HG02610 (cell line): ENCODE measurements at regions not wholly inside any gene's neighbourhood (a gene's known extent, or its start where the extent isn't known, plus 50 kb on each side); places are given as distances from the start of the nearest gene placed in this dataset.
"Not testable (repeated sequence)": the region's sequence is repeated elsewhere in the genome, so short reads cannot be mapped to it uniquely, and the experiment has no call there.

Experiments
- ATAC-seq: cut with Tn5 transposase; IDR thresholded peaks from one replicate; pipeline ENCODE4 v1.9.1; 2021; ENCODE audit warnings: mild to moderate bottlenecking, moderate library complexity; ENCODE audit not compliant: unreplicated experiment

DNA sequence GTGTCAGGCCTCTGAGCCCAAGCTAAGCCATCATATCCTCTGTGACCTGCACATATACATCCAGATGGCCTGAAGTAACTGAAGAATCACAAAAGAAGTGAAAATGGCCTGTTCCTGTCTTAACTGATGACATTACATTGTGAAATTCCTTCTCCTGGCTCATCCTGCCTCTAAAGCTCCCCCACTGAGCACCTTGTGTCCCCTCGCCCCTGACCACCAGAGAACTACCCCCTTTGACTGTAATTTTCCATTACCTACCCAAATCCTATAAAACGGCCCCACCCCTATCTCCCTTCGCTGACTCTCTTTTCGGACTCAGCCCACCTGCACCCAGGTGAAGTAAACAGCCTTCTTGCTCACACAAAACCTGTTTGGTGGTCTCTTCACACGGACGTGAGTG is 1466.6 kb upstream of the GOT2 start:
- ATAC-seq: not testable (repeated sequence)

DNA sequence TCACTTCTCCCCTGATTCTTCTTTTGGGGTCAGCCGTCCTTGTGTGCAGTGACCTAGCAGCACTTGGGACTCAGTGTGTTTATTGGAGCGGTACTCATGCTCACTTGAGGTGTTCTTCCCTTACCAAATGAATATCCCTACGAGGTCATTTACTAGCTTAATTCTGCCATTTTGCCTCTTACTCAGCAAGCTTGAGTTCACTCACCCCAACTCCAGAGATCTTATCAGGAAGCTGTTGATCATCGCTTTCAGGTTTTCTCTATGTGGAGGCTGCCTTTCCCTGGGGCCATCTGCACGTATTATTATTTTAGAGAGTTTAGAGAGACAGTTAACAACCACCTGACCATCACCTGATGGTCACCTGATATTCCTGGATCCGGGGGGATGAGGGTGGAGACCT is 1466.0 kb upstream of the GOT2 start:
- ATAC-seq: no peak

DNA sequence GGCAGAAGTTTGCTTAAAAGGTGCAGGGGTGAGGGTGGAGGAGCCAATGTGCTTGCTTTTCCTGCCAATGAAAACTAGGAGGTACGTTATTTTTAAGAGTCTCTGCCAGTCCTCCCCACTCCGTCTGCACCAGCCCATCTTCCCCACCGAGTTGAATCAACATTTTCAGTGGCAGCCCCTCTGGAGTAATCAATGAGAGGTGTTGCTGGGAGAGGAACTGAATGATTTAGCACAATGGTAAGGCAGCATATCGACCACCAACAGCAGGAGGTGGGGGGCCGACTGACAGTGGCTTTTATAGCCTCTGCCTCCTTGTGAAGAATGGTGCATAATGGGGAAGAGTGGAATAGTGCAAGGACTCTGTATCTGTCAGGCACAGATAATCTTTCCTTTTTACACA is 1465.0 kb upstream of the GOT2 start:
- ATAC-seq: no peak

DNA sequence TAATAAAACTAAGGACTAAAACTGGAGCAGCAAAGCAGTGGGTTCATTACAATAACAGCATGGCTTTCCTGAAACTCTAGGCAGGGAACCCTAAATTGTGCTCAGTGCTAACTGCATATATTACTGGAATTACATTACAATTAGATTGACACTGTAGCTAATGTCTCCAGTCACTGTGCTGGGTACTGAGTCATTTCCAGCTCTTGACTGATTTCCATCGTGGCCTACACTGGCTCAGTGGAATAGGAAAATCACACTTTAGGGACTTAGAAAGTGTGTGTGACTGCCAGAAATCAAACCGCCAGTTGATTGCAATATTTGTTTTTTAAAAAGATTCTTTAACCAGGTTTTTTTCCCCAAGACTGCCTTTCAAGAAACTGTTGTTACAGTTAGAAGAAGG is 1447.4 kb upstream of the GOT2 start:
- ATAC-seq: no peak

DNA sequence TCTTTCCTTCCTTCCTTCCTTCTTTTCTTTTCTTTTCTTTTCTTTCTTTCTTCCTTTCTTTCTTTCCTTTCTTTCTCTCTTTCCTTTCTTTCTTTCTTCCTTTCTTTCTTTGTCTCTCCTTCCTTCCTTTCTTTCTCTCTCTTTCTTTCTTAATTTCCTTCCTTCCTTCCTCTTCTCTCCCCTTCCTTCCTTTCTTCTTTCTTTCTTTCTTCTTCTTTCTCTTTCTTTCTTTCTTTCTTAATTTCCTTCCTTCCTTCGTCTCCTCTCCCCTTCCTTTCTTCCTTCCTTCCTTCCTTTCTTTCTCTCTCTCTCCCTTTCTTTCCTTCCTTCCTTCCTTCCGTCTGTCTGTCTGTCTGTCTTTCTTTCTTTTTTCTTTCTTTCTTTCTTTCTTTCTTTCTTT is 1446.5 kb upstream of the GOT2 start:
- no peak for ATAC-seq

GRCh38 chr16:60170196-60170595 is 1436.1 kb upstream of the GOT2 start:
- no peak for ATAC-seq

DNA sequence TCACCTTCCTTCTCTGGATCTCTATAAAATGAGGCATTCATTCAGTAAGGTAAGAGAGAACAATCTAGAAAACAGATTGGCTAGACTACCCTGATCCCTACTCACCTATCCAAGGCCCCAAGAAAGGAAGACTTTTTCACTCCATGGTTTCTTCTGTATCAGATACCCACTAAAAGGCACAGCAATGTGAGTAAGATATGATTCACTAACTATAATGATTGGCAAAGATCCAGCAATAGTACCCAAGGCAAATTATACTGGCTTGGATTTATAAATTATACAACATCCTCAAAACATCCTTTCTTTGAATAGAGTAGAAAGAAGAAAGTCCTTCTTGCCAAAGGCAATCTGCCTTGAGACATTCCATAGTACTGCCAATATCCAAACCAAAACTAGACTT is 1432.0 kb upstream of the GOT2 start:
- ATAC-seq: no peak

DNA sequence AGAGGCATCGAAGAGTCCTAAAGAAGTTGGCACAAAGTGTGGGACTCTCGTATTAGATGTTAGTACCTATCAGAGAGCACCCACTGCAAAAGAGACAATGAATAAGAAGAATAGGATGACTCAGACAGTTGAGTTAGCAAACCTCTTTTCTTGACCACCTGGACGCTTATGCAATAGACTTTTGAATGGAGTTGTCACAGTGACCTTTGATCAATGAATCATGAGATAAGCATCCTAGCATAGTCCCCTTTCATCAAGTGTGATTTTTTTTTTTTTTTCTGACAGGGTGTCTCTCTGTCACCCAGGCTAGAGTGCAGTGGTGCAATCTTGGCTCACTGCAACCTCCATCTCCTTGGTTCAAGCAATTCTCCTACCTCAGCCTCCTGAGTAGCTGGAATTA is 1417.9 kb upstream of the GOT2 start:
- ATAC-seq: no peak

GRCh38 chr16:60150907-60151306 is 1416.8 kb upstream of the GOT2 start:
- ATAC-seq: no peak

- no peak for ATAC-seq
Measured at GRCh38 chr16:60143348-60143705, 1409.2 kb upstream of the GOT2 start.

GRCh38 chr16:60142619-60143347 is 1408.7 kb upstream of the GOT2 start:
- ATAC-seq: no peak

- ATAC-seq: no peak
Measured at GRCh38 chr16:60137891-60138290, 1403.8 kb upstream of the GOT2 start.

DNA sequence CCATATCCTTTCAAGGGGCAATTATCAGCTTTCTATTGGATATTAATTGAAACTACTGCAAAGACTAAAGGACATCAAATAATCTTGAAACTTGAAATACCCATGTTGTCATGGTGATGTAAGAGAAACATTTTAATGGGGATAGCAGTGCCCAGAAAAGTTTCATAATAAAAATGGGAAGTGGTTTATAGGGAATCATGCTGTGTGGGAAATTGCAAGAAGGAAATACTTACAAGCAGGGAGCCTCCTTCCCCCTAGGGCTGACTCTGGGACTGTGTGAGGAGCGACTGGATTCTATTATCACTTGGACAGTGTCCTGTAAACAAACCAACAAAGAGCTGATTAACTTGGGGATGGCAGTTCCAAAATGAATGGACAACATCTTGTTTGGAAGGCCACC is 1393.1 kb upstream of the GOT2 start:
- no peak for ATAC-seq

- not testable (repeated sequence) for ATAC-seq
Measured at GRCh38 chr16:60126115-60126514, 1392.0 kb upstream of the GOT2 start.

DNA sequence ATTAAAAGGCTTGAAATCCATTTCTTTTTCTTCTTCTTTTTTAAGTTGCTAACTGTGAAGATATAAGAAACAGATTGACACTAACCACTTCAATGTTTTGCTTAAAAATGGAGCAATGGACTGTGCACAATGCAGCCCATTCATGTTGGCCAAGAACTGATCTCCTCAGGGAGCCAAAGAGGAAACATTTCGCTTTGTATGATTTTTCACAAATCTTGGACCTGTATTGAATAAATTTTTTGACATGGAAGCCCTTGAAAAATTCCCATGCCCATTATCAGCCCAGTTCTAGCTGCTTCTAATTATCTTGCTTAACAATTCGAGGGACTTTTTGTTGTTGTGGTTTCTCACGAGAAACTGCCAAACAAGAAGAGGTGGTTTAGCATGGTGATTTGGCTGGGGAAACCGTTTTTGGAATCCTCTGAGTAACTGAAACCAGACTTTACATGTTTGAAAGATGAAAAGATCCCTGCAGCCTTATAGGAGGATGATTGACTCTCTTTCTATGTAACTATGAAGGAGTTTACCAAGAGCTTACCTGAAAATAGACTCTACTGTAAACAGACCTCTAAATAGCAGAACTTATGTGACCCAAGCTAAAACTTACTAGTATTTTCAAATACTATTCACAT is 1389.4 kb upstream of the GOT2 start:
- ATAC-seq: no peak

DNA sequence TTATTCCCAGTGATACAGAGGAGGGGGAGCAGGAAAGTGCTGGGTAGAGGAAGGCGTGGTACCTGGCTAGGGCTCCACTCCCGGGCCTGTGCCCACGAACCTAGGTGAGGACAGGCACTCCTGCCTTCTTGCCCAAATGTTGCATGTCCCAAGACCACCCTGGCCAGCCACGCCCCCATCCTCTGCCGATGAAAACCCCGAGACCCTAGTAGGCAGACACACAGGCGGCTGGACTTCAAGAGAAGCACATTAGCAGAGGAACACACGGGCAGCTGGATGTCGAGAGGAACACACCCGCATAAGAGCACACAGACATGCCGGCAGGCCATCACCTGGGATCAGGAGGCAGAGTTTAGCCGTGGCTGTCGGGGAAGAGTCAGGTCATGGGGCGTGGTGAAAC is 1386.5 kb upstream of the GOT2 start:
- ATAC-seq: no peak

GRCh38 chr16:60110531-60110930 is 1376.4 kb upstream of the GOT2 start:
- no peak for ATAC-seq

DNA sequence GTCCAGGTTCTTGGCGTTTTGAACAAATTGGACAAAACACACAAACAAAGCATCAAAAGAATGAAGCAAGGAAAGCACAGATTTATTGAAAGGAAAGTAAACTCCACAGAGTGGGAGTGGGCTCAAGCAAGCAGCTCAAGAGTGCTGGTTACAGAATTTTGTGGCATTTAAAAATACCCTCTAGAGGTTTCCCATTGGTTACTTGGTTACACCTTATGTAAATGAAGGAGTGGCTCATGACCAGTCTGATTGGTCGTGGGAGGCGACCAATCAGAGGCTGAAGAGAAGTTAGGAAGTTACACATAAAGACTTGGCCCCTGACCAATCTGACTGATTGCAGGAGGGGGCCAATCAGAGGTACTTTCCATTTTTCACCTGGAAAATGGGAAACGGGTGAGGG is 1373.8 kb upstream of the GOT2 start:
- no peak for ATAC-seq

DNA sequence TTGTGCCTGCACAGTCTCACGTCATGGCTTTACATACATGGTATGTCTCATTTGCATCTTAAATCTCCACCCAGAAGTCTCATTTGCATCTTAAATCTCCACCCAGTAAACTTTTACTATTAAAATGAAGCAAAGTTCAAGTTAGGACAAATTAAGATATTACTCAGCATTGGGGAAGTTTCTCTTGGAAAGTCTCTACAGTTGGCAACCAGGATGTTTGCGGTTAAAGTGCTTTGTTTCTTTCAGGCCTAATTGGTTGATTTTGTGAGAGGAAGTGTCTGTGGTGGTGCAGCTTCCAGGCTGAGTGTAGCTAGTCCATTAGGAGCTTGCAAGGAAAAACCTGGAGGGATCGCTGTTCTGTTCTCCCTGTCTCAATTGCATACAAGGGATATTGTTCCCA is 1373.3 kb upstream of the GOT2 start:
- no peak for ATAC-seq

DNA sequence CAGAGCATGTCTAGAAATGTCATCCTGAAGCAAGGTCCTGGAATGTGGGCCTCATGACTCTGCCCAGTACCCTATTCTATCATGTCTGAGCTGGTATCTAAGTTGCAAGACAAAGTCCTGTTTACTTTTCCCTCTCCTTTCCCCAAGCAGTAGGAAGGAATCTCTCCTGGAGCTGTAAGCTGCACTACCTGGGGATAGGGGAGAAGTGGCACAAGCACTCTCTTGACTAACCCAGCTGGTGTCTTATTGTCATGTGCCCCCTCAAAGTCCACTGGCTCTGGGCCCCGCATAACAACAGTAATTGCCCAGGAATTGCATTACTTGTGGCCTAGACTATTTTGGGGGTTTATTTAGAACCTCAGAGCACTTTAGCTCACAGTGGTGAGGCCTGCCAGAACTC is 1366.3 kb upstream of the GOT2 start:
- ATAC-seq: no peak

GRCh38 chr16:60091529-60091928 is 1357.4 kb upstream of the GOT2 start:
- ATAC-seq: no peak

DNA sequence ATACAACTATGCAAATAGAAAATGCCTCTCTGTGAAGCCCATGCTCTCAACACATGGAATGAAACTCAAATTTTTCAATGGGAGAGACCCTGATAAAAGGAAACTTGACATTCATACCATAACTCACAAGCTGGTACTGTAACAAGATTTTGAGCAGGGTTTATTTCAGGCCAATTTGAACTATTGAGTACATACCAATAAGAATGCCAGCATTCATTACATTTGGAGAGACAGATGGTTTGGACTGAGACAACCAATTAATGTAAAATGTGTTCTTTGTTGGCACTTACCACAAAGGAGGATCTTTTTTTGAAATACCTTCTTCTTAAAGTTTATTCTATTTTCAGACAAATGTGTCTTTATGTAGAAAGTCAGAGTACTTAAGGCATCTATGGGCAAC is 1357.0 kb upstream of the GOT2 start:
- no peak for ATAC-seq

DNA sequence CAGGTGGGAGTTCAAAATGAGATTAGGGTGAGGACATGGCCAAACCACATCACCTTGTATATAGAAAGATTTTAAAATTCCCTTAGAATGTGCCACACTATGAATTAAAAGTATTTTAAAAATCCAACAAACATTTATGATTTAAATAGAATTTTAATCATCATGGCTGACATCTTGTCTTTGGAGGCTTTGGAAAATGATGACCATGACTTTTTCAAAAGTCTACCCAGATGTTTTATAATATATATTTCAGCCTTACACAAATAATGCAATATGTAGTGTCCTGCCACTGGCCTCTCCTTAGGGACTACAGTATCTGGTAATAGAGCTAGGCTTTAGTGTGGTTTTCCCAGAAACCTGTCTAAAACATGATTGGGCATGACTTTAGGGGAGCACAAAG is 1353.4 kb upstream of the GOT2 start:
- no peak for ATAC-seq
